Fibroblast of the conjunctiva (primary cell): ENCODE measurements at regions not wholly inside any gene's neighbourhood (a gene's known extent, or its start where the extent isn't known, plus 50 kb on each side); places are given as distances from the start of the nearest gene placed in this dataset.
"Not testable (repeated sequence)": the region's sequence is repeated elsewhere in the genome, so short reads cannot be mapped to it uniquely, and the experiment has no call there.

Experiments
- DNase-seq: peaks from one replicate; pipeline ENCODE4 v3.0.0-alpha.2; 2010; ENCODE audit warnings: low read depth

- not testable (repeated sequence) for DNase-seq
Measured at GRCh38 chrX:144197057-144197456, 313.2 kb downstream of the UBE2NL start.

- not testable (repeated sequence) for DNase-seq
Measured at GRCh38 chrX:144202726-144203125, 318.9 kb downstream of the UBE2NL start.

GRCh38 chrX:144208360-144209024 is 324.6 kb downstream of the UBE2NL start:
- DNase-seq: not testable (repeated sequence)

GRCh38 chrX:144214651-144215050 is 330.8 kb downstream of the UBE2NL start:
- no peak for DNase-seq

GRCh38 chrX:144219035-144219434 is 335.2 kb downstream of the UBE2NL start:
- DNase-seq: no peak

GRCh38 chrX:144231116-144231785 is 347.4 kb downstream of the UBE2NL start:
- DNase-seq: not testable (repeated sequence)

GRCh38 chrX:144253356-144253755 is 369.5 kb downstream of the UBE2NL start:
- DNase-seq: no peak

- no peak for DNase-seq
Measured at GRCh38 chrX:144259054-144259453, 375.2 kb downstream of the UBE2NL start.

GRCh38 chrX:144265641-144266040 is 381.8 kb downstream of the UBE2NL start:
- DNase-seq: no peak

- DNase-seq: no peak
Measured at GRCh38 chrX:144275367-144275766, 391.5 kb downstream of the UBE2NL start.

GRCh38 chrX:144275843-144276242 is 392.0 kb downstream of the UBE2NL start:
- DNase-seq: no peak

- no peak for DNase-seq
Measured at GRCh38 chrX:144293229-144293628, 409.4 kb downstream of the UBE2NL start.

- no peak for DNase-seq
Measured at GRCh38 chrX:144295921-144296320, 412.1 kb downstream of the UBE2NL start.

- no peak for DNase-seq
Measured at GRCh38 chrX:144297221-144297620, 413.4 kb downstream of the UBE2NL start.

GRCh38 chrX:144327495-144327894 is 443.6 kb downstream of the UBE2NL start:
- no peak for DNase-seq

GRCh38 chrX:144333429-144333828 is 449.6 kb downstream of the UBE2NL start:
- DNase-seq: no peak

GRCh38 chrX:144334577-144334976 is 450.7 kb downstream of the UBE2NL start:
- DNase-seq: no peak

- no peak for DNase-seq
Measured at GRCh38 chrX:144335402-144335801, 451.5 kb downstream of the UBE2NL start.

- no peak for DNase-seq
Measured at GRCh38 chrX:144379156-144379555, 495.3 kb downstream of the UBE2NL start.

GRCh38 chrX:144388738-144389137 is 504.9 kb downstream of the UBE2NL start:
- DNase-seq: no peak
